HepG2 (cell line): ENCODE measurements at regions not wholly inside any gene's neighbourhood (a gene's known extent, or its start where the extent isn't known, plus 50 kb on each side); places are given as distances from the start of the nearest gene placed in this dataset.

Source experiments
- ATAC-seq: fragments of 200-7000 bp; cut with Tn5 transposase; 3 replicates; pipeline ENCODE4 v1.9.1; 2020; ENCODE audit warnings: mild to moderate bottlenecking, moderate library complexity
- BruUV-seq: library from RNA; stranded (reverse); fragments of 400-500 nt; replicated peaks from 2 replicates; lab custom pipeline; 2021; lab: Mats Ljungman, UMichigan
- CTCF ChIA-PET: fragments of 300-600 bp; formaldehyde crosslinking; extraction: SDS; loops from one replicate; lab custom pipeline; 2021; ENCODE audit warnings: low total read pairs, inconsistent platforms, low intra/inter-chr PET ratio; lab: Yijun Ruan, JAX
- POLR2A ChIA-PET: fragments of 350-600 bp; sonication (Branson Sonifier 250); formaldehyde crosslinking; loops from one replicate; lab custom pipeline; 2020; ENCODE audit warnings: antibody characterized with exemption, inconsistent platforms; lab: Yijun Ruan, JAX
- DNase-seq: peaks from one replicate; pipeline ENCODE4 v3.0.0-alpha.2; 2015; ENCODE audit warnings: low spot score
- FAIRE-seq: peaks from 3 replicates; lab custom pipeline; 2011; peaks lifted over from hg19 to GRCh38; lab: Jason Lieb, UNC
- H2AFZ ChIP-seq: one replicate; pipeline ENCODE4 v1.6.1; 2011; ENCODE audit warnings: low read length, inconsistent platforms
- H3K27ac ChIP-seq: fragments of 300-600 bp; 3 replicates; pipeline ENCODE4 v1.8.0; 2011; ENCODE audit warnings: mixed run types, mild to moderate bottlenecking, mixed read lengths, low read length, inconsistent platforms; ENCODE audit not compliant: insufficient read depth; ENCODE audit errors: extremely low read length
- H3K27me3 ChIP-seq, 2 experiments: fragments of 200-600 bp in 1 of 2; 2 replicates in 1 of 2; 3 replicates in 1 of 2; pipeline versions ENCODE4 v1.6.0 to v1.8.0; 2011; ENCODE audit warnings: low read length in 2 of 2, mild to moderate bottlenecking in 2 of 2, moderate library complexity in 2 of 2, inconsistent platforms in 1 of 2; ENCODE audit not compliant: insufficient read depth in 2 of 2, control insufficient read depth in 1 of 2
- H3K36me3 ChIP-seq, 2 experiments: fragments of 200-600 bp in 1 of 2; replicated peaks in 1 of 2; 2 replicates in 1 of 2; 3 replicates in 1 of 2; pipeline versions ENCODE4 v1.5.1 to v1.8.0; 2011; ENCODE audit warnings: low read length in 2 of 2, inconsistent platforms in 1 of 2; ENCODE audit not compliant: insufficient read depth in 2 of 2, control insufficient read depth in 1 of 2
- H3K4me1 ChIP-seq: 2 replicates; pipeline ENCODE4 v1.5.1; 2012; ENCODE audit warnings: low read length, inconsistent platforms; ENCODE audit not compliant: insufficient read depth
- H3K4me2 ChIP-seq: 2 replicates; pipeline ENCODE4 v1.6.0; 2011; ENCODE audit warnings: low read depth, low read length, inconsistent platforms
- H3K4me3 ChIP-seq, 3 experiments: fragments of 200-600 bp in 1 of 3; sonication (generic), shearing (Covaris generic) in 1 of 3; replicated peaks in 1 of 3; 2 replicates each; pipeline ENCODE4 v1.5.1; 2011 to 2016; ENCODE audit warnings: low read length in 3 of 3, inconsistent platforms in 2 of 3, low read depth in 2 of 3, mild to moderate bottlenecking in 2 of 3, control low read depth in 1 of 3, mixed read lengths in 1 of 3; ENCODE audit not compliant: insufficient read depth in 1 of 3
- H3K79me2 ChIP-seq: one replicate; pipeline ENCODE4 v1.6.1; 2011; ENCODE audit warnings: low read length, inconsistent platforms; ENCODE audit not compliant: insufficient read depth
- H3K9ac ChIP-seq: 2 replicates; pipeline ENCODE4 v1.6.0; 2011; ENCODE audit warnings: mild to moderate bottlenecking, low read depth, low read length, inconsistent platforms; ENCODE audit not compliant: insufficient read depth
- H3K9me3 ChIP-seq: 2 replicates; pipeline ENCODE4 v1.5.1; 2012; ENCODE audit warnings: mild to moderate bottlenecking, low read length
- H4K20me1 ChIP-seq: 2 replicates; pipeline ENCODE4 v1.6.0; 2011; ENCODE audit warnings: inconsistent platforms, mild to moderate bottlenecking, low read length, moderate library complexity; ENCODE audit not compliant: insufficient read depth
- ATF2 ChIP-seq: sonication (generic); formaldehyde crosslinking; IDR thresholded peaks from 2 replicates; pipeline ENCODE4 v1.4.0; 2020; ENCODE audit warnings: missing genetic modification reagents
- CCDC6 ChIP-seq: sonication (generic); formaldehyde crosslinking; IDR thresholded peaks from 2 replicates; pipeline ENCODE4 v1.8.1; 2022; ENCODE audit warnings: mild to moderate bottlenecking, missing genetic modification reagents, moderate library complexity
- SRSF4 ChIP-seq: fragments of 200-400 bp; formaldehyde crosslinking; IDR thresholded peaks from one replicate; pipeline ENCODE4 v1.6.1; 2018; ENCODE audit warnings: mild to moderate bottlenecking, low read depth, low read length, moderate library complexity; ENCODE audit not compliant: poor library complexity, severe bottlenecking
- U2AF2 ChIP-seq: fragments of 200-400 bp; formaldehyde crosslinking; IDR thresholded peaks from 2 replicates; pipeline ENCODE4 v1.6.1; 2017; ENCODE audit warnings: low read depth, mild to moderate bottlenecking, low read length
- ZC3H4 ChIP-seq: sonication (generic); formaldehyde crosslinking; IDR thresholded peaks from 2 replicates; pipeline ENCODE4 v1.4.0; 2020; ENCODE audit warnings: missing genetic modification reagents, borderline replicate concordance
- ZNF580 ChIP-seq: IDR thresholded peaks from 2 replicates; pipeline ENCODE4 v1.6.1; 2016; ENCODE audit warnings: low read depth, borderline replicate concordance
- ZNF773 ChIP-seq: sonication (generic); formaldehyde crosslinking; IDR thresholded peaks from 2 replicates; pipeline ENCODE4 v1.4.0; 2020; ENCODE audit warnings: missing genetic modification reagents, borderline replicate concordance
- whole genome bisulfite sequencing: methylation state at CpG from one replicate; pipeline ENCODE4 v1.1.6; 2017; ENCODE audit warnings: low lambda C conversion rate; 5-methylcytosine and 5-hydroxymethylcytosine counted together
- in situ Hi-C: cut with HindIII; loops from 2 replicates; pipeline ENCODE4 v1.10.0; 2017; ENCODE audit warnings: low pct_unique_long_range_greater_than_20kb; ENCODE audit not compliant: extremely low pct_ligation_motif_present
- intact Hi-C: fragments of 100-400 bp; cut with micrococcal nuclease; formaldehyde crosslinking; loops from one replicate; pipeline ENCODE4 v1.10.0; 2022; ENCODE audit not compliant: unreplicated experiment
- TF ChIP-seq, protein P1 (sequence below): sonication (generic); formaldehyde crosslinking; IDR thresholded peaks from 2 replicates; pipeline ENCODE4 v1.5.0; 2020; ENCODE audit warnings: mild to moderate bottlenecking, missing genetic modification reagents, borderline replicate concordance
- TF ChIP-seq, protein P2 (sequence below): sonication (generic); formaldehyde crosslinking; conservative IDR thresholded peaks from 2 replicates; pipeline ENCODE4 v1.8.0; 2022; ENCODE audit warnings: mild to moderate bottlenecking, moderate library complexity, missing genetic modification reagents

DNA sequence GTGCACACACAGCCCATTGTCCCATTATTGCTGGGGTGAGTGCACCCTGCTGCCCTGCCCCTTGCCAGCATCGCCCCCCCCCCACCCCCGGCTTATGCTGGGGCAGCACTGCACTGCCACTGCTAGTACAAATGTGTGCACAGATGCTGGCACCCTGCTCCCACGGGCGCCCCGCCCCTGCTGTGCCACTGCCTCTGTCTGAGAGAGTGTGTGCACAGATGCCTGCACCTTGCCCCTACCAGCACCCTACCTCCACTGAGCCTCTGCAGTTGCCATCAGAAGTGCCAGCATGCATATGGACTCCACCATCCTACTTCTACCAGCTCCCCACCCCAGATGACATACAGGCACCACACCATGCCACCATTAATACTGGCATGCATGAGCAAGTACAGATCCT is 454.6 kb upstream of the KHDRBS2 start (continued):
- no peak for TF ChIP-seq U2AF2
- no peak for TF ChIP-seq ZC3H4
- TF ChIP-seq, protein P1, sequence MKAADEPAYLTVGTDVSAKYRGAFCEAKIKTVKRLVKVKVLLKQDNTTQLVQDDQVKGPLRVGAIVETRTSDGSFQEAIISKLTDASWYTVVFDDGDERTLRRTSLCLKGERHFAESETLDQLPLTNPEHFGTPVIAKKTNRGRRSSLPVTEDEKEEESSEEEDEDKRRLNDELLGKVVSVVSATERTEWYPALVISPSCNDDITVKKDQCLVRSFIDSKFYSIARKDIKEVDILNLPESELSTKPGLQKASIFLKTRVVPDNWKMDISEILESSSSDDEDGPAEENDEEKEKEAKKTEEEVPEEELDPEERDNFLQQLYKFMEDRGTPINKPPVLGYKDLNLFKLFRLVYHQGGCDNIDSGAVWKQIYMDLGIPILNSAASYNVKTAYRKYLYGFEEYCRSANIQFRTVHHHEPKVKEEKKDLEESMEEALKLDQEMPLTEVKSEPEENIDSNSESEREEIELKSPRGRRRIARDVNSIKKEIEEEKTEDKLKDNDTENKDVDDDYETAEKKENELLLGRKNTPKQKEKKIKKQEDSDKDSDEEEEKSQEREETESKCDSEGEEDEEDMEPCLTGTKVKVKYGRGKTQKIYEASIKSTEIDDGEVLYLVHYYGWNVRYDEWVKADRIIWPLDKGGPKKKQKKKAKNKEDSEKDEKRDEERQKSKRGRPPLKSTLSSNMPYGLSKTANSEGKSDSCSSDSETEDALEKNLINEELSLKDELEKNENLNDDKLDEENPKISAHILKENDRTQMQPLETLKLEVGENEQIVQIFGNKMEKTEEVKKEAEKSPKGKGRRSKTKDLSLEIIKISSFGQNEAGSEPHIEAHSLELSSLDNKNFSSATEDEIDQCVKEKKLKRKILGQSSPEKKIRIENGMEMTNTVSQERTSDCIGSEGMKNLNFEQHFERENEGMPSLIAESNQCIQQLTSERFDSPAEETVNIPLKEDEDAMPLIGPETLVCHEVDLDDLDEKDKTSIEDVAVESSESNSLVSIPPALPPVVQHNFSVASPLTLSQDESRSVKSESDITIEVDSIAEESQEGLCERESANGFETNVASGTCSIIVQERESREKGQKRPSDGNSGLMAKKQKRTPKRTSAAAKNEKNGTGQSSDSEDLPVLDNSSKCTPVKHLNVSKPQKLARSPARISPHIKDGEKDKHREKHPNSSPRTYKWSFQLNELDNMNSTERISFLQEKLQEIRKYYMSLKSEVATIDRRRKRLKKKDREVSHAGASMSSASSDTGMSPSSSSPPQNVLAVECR, result no peak
- TF ChIP-seq ATF2 (CRISPR knock-in tag), result no peak

DNA sequence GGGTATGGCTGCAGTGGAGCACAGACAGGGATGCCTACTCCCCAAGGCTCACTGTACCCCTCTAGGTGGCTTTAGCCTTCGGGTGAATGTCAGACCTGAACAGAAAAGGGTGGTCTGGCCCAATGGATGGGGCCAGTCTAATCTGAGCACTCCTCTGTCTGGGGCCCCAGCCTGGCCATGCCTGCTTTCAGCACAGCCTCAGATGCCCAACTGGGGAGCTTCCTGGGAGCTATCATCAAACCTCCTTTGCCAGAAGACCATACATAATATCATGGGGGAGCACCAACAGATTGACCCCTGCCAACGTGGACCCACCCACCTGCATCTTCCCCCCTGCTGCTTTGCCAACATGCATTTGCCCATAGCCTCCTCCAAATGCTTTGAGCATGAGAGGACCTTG is 454.1 kb upstream of the KHDRBS2 start:
- no peak overlapping the region for H2AFZ ChIP-seq
- H3K27ac ChIP-seq, result no peak overlapping the region
- no peaks in the 10 kb centered on the region for H4K20me1 ChIP-seq
- intact Hi-C loops, result no loop called here
- TF ChIP-seq ZNF580 (CRISPR knock-in tag) (no peak), CCDC6 (CRISPR knock-in tag) (no peak), ZNF773 (CRISPR knock-in tag) (no peak), SRSF4 (no peak)
- TF ChIP-seq, protein P2, sequence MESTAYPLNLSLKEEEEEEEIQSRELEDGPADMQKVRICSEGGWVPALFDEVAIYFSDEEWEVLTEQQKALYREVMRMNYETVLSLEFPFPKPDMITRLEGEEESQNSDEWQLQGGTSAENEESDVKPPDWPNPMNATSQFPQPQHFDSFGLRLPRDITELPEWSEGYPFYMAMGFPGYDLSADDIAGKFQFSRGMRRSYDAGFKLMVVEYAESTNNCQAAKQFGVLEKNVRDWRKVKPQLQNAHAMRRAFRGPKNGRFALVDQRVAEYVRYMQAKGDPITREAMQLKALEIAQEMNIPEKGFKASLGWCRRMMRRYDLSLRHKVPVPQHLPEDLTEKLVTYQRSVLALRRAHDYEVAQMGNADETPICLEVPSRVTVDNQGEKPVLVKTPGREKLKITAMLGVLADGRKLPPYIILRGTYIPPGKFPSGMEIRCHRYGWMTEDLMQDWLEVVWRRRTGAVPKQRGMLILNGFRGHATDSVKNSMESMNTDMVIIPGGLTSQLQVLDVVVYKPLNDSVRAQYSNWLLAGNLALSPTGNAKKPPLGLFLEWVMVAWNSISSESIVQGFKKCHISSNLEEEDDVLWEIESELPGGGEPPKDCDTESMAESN (CRISPR knock-in tag), result no peak
- H3K4me2 ChIP-seq, result no peak overlapping the region
- no peaks in the 10 kb centered on the region for H3K79me2 ChIP-seq
- ATAC-seq (no peak), DNase-seq (no peak), FAIRE-seq (no peak)
- BruUV-seq, result no TSS peak
- no peaks in the 10 kb centered on the region for H3K4me1 ChIP-seq
- no peak overlapping the region for H3K9ac ChIP-seq
- no peaks in the 10 kb centered on the region for H3K36me3 ChIP-seq
- H3K4me3 ChIP-seq, result no peak overlapping the region
- in situ Hi-C loops, result no loop called here
- 0% methylated on average over 2 of the region's 2 CpGs for WGBS
- no peaks in the 10 kb centered on the region; a peak in 1 of 5 replicates for H3K27me3 ChIP-seq
- no peaks in the 10 kb centered on the region for H3K9me3 ChIP-seq
- ChIA-PET POLR2A (no interaction called here), CTCF (no interaction called here)
